Ishikawa (cell line): ENCODE measurements at regions not wholly inside any gene's neighbourhood (a gene's known extent, or its start where the extent isn't known, plus 50 kb on each side); places are given as distances from the start of the nearest gene placed in this dataset.

Experiments used
- CEBPB ChIP-seq: IDR thresholded peaks from 2 replicates; pipeline ENCODE4 v1.6.1; 2012
- CREB1 ChIP-seq: IDR thresholded peaks from 2 replicates; pipeline ENCODE4 v1.6.1; 2012; ENCODE audit warnings: low read depth
- EGR1 ChIP-seq: IDR thresholded peaks from 2 replicates; pipeline ENCODE4 v1.6.1; 2012
- EP300 ChIP-seq: IDR thresholded peaks from 2 replicates; pipeline ENCODE4 v1.6.1; 2012; ENCODE audit warnings: borderline replicate concordance
- FOXM1 ChIP-seq: IDR thresholded peaks from 2 replicates; pipeline ENCODE4 v1.6.1; 2012; ENCODE audit warnings: low read depth, borderline replicate concordance
- MAX ChIP-seq: IDR thresholded peaks from 2 replicates; pipeline ENCODE4 v1.6.1; 2012
- NFIC ChIP-seq: IDR thresholded peaks from 2 replicates; pipeline ENCODE4 v1.6.1; 2012
- RAD21 ChIP-seq: IDR thresholded peaks from 2 replicates; pipeline ENCODE4 v1.6.1; 2012; ENCODE audit warnings: low read depth
- REST ChIP-seq: IDR thresholded peaks from 2 replicates; pipeline ENCODE4 v1.6.1; 2012; ENCODE audit warnings: low read depth, mild to moderate bottlenecking
- TAF1 ChIP-seq: IDR thresholded peaks from 2 replicates; pipeline ENCODE4 v1.6.1; 2012; ENCODE audit warnings: low read depth, mild to moderate bottlenecking
- TCF12 ChIP-seq: IDR thresholded peaks from 2 replicates; pipeline ENCODE4 v1.6.1; 2012; ENCODE audit warnings: low read depth
- TEAD4 ChIP-seq: IDR thresholded peaks from 2 replicates; pipeline ENCODE4 v1.6.1; 2012
- YY1 ChIP-seq: IDR thresholded peaks from 2 replicates; pipeline ENCODE4 v1.6.1; 2012; ENCODE audit warnings: low read depth
- ZBTB7A ChIP-seq: IDR thresholded peaks from 2 replicates; pipeline ENCODE4 v1.6.1; 2012; ENCODE audit warnings: low read depth
- TF ChIP-seq, protein P1 (sequence below): IDR thresholded peaks from 2 replicates; pipeline ENCODE4 v1.6.1; 2012

DNA sequence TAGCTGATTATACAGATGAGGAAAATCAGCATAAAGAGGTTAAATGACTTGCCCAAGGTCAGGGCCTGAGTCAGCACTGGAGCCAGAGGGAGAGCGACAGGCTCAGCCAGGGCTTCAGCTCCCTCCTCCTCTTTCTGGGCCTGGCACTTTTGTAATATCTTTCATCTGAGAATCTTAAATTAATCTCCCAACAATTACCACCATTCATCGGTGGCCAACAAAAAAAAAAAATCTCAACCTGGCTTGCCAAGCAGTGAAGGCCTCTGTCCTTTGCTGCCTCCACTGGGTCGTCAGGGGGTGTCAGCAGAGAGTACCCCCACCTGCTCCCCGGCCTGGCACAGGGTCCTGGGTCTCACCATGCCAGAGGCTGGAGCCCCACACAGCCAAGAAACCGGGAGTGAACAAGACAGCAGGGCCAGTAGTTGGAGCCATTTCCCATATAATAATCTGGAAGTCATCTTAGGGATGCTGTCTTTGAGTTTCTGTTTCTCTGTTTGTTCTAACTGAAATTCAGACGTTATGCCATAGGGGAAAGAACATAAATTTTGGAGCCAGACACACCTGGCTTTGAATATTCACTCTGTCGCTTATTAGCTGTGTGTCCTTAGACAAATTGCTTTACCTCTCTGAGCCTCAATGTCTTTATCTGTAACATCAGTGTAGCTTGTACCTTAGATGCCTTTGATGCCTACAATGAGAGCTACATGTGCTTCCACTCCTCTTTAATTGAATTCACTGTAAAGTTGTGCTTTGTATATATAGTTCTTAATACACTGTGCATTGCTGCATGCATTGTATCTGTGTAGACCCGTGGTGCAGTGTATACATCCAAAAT, 299.9 kb upstream of the MSX2 start:
- TF ChIP-seq ZBTB7A, result no peak
- no peak for TF ChIP-seq FOXM1
- TF ChIP-seq RAD21, result no peak
- no peak for TF ChIP-seq REST
- TF ChIP-seq EGR1, result no peak
- TF ChIP-seq CREB1, result no peak
- TF ChIP-seq TAF1, result no peak
- no peak for TF ChIP-seq TEAD4
- no peak for TF ChIP-seq EP300
- no peak for TF ChIP-seq MAX

DNA sequence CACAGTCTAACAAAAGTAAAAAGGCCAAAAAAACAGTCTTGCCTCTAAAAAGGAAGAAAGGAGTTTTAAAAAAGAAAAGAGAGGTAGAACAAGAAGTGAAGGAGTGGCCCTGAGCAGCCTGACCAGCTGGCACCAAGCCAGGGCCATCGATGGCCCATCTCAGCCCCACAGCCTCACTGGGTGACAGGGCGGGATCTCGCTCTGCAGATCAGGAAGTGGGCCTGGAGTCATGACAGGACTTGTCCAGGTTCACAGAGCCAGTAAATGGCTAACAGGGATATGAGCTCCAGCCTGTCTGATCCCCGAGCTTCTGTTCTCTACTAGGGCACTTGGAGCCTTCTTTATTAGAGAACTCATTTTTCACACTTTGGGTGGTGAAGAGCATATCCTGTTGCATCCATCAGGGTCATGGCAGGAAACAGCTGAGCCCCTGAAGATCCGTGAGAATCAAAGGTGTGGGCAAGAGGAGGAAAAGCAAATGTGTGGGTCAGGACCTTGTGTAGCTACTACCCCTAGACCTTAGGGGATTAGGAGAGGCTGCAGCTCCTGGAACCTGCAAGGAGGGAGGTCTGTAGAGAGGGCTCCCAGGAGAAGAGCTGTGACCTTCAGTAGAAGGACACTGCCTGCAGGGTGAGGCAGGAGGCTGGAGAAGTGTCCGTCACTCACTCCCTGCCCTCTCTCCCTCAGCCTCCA, 299.0 kb upstream of the MSX2 start:
- TF ChIP-seq RAD21 (no peak), ZBTB7A (no peak), EP300 (no peak), CREB1 (no peak), FOXM1 (no peak), TEAD4 (no peak), YY1 (no peak), TCF12 (no peak)

- no peak for TF ChIP-seq FOXM1
- TF ChIP-seq, protein P1, sequence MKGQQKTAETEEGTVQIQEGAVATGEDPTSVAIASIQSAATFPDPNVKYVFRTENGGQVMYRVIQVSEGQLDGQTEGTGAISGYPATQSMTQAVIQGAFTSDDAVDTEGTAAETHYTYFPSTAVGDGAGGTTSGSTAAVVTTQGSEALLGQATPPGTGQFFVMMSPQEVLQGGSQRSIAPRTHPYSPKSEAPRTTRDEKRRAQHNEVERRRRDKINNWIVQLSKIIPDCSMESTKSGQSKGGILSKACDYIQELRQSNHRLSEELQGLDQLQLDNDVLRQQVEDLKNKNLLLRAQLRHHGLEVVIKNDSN, result no peak
- no peak for TF ChIP-seq REST
Measured at GRCh38 chr5:174425964-174426290, 298.5 kb upstream of the MSX2 start.

DNA sequence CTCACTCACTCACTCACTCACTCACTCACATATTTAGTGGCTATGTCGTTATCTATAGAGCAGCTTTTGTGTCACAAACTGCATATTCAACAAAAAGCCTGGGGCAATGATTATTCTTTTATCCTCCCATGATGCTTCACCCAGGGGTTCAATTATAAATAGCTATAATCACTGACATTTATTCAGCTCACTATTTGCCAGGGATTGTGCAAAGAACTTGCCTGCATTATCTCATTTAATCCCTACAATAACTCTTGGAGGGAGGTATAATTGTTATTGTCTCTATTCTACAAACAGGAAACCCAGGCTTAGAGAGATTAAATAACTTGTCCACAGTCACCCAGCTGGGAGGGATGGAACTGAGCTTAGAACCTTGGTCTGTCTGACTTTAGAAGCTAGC, 298.0 kb upstream of the MSX2 start:
- TF ChIP-seq TAF1 (no peak), TCF12 (no peak), TEAD4 (no peak), CREB1 (no peak), RAD21 (no peak), EP300 (no peak), NFIC (no peak)

- TF ChIP-seq MAX (no peak), FOXM1 (no peak), ZBTB7A (no peak), YY1 (no peak), TCF12 (no peak), CEBPB (no peak), RAD21 (no peak), NFIC (no peak), TAF1 (no peak), CREB1 (no peak), TEAD4 (no peak), EGR1 (no peak), EP300 (no peak), REST (no peak)
- TF ChIP-seq, protein P1, result no peak
Measured at GRCh38 chr5:174426851-174427250, 297.5 kb upstream of the MSX2 start.
